Neural progenitor cell (in vitro differentiated cells): ENCODE measurements at regions not wholly inside any gene's neighbourhood (a gene's known extent, or its start where the extent isn't known, plus 50 kb on each side); places are given as distances from the start of the nearest gene placed in this dataset.

Experiments
- EZH2 ChIP-seq: fragments of 200-600 bp; sonication (generic); IDR thresholded peaks from 2 replicates; pipeline ENCODE4 v1.6.1; 2017; ENCODE audit warnings: antibody characterized with exemption, mild to moderate bottlenecking, moderate library complexity
- EZH2phosphoT487 ChIP-seq: fragments of 200-600 bp; sonication (generic); IDR thresholded peaks from 2 replicates; pipeline ENCODE4 v1.6.1; 2017; ENCODE audit warnings: antibody characterized with exemption
- TF ChIP-seq, protein P1 (sequence below): fragments of 200-600 bp; sonication (generic); IDR thresholded peaks from 2 replicates; pipeline ENCODE4 v1.5.1; 2017; ENCODE audit warnings: antibody characterized with exemption, mild to moderate bottlenecking

GRCh38 chr20:3340443-3340842 is 67.0 kb downstream of the DNAAF9 start:
- no peak for TF ChIP-seq EZH2
- no peak for TF ChIP-seq EZH2phosphoT487
- TF ChIP-seq, protein P1, sequence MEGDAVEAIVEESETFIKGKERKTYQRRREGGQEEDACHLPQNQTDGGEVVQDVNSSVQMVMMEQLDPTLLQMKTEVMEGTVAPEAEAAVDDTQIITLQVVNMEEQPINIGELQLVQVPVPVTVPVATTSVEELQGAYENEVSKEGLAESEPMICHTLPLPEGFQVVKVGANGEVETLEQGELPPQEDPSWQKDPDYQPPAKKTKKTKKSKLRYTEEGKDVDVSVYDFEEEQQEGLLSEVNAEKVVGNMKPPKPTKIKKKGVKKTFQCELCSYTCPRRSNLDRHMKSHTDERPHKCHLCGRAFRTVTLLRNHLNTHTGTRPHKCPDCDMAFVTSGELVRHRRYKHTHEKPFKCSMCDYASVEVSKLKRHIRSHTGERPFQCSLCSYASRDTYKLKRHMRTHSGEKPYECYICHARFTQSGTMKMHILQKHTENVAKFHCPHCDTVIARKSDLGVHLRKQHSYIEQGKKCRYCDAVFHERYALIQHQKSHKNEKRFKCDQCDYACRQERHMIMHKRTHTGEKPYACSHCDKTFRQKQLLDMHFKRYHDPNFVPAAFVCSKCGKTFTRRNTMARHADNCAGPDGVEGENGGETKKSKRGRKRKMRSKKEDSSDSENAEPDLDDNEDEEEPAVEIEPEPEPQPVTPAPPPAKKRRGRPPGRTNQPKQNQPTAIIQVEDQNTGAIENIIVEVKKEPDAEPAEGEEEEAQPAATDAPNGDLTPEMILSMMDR: no peak
